Activated CD4-positive, alpha-beta T cell treated with anti-CD3 and anti-CD28 coated beads for 24 hours (primary cell): ENCODE measurements at regions not wholly inside any gene's neighbourhood (a gene's known extent, or its start where the extent isn't known, plus 50 kb on each side); places are given as distances from the start of the nearest gene placed in this dataset.

Source experiments
- DNase-seq, 2 donors: peaks; one replicate each; pipeline ENCODE4 v3.0.0-alpha.2; 2020; ENCODE audit warnings: low read depth in 2 of 2

DNA sequence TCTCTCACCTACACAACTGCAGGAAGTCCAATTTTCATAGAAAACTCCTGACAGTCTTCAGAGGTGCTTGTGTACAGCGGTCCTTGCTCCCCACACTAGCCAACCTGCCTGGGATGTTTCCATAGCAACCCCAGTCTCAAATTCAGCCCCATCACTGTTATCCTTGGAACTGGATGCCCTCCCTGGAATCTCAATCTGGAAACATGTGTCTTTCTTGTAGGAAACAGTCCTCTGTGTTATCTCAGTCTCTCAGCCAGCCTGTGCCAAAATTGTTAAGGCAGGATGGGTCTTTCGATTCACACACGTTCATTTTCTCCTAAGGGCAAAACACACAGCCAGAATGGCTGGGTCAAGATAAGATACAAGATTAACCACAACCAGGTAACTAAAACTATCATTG lies 295.5 kb upstream of the RND3 start:
- DNase-seq, result no peak

DNA sequence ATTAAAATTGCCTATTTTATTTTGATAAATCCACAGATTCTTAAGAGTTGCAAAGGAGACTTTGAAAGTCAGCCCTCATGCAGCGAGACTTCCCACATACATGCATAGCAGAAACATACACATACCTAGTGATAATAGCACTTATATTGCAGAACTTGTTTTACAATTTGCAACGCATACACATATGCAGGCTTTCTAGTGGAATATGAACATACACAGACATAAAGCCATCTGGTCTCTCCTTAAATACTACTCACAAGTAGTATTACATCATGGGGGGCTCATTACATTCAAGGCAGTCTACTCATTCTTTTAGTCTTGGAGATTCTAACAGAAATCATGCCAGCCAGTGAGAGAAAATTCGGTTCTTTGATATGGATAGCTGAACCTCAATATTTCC lies 295.1 kb upstream of the RND3 start:
- no peak for DNase-seq

DNA sequence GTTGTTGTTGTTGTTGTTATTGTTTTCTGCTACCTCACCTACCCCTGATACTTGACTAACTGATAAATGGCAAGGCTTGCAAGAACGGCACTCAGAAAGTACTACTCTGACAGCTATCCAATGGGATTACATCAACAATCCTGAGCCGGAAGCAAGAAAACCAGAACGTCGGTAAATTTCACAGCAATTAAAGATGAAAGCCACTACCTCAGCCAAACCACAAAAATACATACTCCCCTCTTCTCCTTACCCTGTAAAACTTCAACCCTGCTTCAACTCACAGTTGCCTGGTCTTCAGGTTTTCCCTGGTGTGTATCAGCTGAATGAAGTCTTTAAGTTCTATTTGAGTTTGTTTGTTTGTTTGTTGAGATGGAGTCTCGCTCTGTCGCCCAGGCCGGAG lies 293.7 kb upstream of the RND3 start:
- no peak for DNase-seq

DNA sequence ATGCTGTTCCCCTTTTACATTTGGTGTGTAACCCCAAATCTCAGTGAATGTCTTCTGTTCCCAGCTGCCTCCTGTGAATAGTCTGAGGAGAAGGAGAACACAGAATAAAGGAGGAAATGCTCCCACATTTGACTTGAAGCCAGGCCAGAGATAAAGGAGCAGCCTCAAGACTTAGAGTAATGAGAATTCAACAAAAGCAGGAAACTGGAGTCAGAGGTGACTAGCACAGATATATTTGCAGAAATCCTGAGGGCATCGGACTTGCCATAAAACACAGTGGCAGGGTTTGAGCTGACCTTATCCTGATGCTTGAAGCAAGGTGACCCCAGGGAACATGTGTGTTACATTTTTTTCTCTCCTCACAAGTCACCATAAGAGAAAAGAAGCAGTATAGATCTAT lies 291.4 kb upstream of the RND3 start:
- DNase-seq, result no peak

DNA sequence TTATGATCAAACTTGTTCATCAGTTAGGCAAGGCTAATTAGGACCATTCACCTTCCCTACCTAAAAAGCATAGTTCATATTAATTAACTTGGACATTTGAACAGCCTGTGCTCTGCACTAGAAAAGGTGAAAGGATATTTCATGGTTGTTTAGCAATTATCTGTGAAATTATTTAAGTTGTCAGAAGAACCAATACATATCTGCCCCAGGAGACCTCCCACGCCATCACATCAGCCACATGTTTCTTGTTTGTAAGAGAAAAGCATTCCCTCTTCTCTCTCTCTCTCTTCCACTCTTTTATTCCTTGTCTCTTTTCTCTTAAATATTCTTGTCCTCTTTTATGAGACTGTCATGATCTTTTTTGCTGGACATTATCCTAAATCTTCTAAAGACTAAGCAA lies 282.0 kb upstream of the RND3 start:
- no peak for DNase-seq

DNA sequence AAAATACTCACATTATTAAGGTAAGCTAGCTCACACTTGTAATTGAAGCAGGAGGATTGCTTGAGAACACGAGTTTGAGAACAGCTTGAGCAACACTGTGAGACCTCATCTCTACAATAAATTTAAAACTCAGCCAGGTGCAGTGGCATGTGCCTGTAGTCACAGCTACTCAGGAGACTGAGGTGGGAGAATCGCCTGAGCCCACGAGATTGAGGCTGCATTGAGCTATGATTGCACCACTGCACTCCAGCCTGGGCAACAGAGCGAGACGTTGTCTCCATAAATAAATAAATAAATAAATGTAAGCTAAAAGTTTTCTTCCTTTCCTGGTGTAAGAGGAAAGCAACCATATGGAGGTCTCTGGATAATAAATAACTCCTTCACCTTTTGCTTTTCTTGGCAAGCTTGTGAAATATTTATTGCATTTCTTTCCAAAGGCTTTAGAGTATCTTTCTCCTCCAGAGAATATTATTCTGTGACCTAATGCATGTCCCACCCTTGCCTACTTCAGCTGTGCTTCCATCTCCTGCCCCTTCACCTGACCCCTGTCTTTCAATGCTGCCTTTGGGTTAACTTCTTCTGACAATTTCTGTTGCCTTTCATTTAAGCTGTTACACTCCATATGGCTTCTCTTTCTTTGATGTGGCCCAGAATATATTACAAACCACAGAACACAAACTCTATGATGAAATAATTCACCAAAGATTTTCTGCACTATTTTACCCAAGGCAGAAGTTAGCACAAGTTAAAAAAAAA lies 280.7 kb upstream of the RND3 start:
- DNase-seq, result no peak

DNA sequence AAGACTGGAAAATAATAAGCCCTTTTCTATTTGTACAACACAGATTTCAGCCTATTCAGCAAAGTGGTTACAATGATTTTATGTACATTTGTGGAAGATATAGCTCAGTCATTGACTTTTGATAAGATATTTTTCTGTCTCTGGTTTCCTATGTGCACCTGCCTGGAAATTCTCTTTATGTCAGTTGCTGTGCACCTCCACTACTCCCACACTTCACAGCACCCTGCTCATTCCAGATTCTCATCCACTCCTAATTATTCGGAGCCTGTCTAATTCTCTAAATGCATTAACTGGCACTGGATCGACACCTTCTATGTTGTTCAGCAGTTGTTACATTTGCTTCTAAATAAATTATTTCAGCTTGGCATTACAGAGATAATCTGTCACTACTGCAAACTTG lies 275.1 kb upstream of the RND3 start:
- DNase-seq, result no peak

DNA sequence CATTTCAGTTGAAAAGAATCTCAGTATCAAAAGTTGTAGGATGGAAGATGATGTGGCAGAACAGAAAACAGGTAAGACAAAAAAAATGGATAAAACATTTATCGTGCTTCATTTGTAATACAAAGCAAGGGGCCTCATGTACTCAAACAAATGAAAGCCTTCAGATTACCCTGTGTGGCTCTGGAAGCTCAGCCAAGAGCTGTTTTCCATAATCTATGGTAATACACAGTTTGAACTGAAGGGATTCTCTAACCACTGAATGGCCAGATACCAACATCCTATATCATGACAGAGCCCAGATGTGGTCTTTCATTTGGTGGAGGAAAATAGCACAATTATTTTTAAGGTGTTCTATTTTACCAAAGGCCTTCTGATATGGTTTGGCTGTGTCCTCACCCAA lies 272.1 kb upstream of the RND3 start:
- no peak for DNase-seq

DNA sequence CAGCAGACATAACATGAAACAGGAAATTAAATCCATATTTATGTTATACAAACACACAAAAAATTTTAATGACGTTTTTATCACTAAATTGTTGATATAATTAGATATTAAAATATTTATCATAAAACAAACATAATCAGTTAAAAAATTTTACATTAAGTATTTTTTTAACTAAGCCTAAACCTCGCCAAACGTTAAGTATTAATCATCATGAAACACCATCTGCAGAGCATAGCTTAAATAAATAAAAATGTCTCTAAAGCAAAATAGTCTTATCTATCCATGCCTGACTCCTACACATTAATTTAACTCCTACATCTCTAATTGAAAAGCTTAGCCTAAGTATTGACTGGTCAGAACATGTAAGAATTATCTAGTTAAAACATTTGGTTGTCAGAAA lies 271.6 kb upstream of the RND3 start:
- DNase-seq, result no peak

DNA sequence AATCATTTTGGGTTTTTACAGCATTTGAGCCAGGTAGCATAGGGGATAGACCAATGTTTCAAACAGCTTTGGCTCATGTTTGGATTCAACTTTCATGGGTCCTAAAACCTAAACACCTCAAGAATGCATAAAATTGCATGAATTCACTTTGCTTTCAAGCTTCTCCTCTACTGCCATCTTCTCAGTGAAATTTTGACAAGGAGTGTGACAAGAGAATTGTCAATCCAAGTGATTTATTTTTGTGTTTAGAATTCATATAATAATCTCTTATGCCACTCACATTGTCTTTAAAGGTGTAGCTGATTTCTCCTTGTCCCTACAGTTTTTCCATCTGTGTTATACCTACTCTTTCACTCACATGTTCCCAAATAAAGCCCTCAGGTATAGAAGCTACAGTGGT lies 264.8 kb upstream of the RND3 start:
- no peak for DNase-seq

DNA sequence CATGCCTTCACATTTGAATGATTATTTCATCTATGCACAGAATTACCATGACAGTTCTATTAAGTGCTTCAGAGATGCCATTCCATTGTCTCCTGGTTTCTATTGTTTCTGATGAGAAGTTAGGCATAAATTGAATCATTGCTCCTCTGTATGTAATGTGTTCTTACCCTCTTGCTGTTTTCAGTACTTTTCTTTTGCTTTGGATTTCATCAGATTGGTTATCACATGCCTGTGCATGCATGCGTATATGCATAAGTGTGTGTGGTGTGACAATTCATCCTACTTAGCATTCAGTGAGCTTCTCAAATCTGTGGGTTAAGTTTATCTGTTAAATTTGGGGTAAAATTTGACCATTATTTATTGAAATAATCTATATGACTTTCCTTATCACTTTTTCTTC lies 263.3 kb upstream of the RND3 start:
- DNase-seq, result no peak

DNA sequence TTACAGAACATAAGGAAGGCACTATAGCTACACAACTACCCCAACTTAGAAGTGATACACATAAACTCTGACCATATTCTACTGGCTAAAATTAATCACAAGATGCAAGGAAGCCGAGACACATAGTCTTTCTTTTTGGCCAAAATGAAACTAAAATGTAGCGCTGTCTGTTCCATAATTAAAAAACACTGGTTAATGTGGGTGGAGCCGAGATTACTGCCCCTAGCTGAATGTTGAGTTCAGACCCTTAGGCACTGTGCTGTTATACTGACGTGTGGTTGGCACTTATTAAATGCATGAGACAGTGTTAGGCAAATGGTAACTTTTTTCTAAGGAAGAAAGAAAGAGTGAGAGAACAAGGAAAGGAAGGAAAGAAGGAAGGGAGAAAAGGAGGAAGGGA lies 254.6 kb upstream of the RND3 start:
- DNase-seq, result no peak

DNA sequence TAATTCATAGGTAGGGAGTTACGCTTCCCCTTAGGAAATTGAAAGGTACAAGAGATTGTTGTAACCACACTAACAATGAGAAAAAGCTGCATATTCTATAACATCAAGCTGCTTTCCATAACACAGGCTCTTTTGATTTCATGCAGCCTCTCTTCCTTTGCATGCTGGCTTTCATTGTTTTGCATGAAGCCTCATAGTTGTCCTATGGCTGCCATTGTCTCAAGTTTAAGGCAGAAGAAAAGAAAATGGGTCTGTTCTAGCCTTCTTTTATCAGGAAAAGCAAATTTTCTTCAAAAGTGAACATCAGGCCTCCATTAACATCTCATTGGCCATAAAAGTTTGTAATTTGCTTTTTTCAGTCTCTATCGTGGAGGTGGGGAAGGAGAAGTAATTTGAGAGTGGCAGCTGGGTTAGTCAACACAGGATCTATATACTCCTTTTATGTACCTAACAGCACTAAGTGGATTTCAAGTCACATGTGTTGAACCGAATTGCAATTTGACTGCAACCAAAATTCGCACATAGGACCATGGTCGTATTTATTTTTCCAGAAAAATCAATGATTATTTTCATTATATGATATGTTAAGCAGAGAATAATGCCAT lies 248.5 kb upstream of the RND3 start:
- DNase-seq, result no peak

DNA sequence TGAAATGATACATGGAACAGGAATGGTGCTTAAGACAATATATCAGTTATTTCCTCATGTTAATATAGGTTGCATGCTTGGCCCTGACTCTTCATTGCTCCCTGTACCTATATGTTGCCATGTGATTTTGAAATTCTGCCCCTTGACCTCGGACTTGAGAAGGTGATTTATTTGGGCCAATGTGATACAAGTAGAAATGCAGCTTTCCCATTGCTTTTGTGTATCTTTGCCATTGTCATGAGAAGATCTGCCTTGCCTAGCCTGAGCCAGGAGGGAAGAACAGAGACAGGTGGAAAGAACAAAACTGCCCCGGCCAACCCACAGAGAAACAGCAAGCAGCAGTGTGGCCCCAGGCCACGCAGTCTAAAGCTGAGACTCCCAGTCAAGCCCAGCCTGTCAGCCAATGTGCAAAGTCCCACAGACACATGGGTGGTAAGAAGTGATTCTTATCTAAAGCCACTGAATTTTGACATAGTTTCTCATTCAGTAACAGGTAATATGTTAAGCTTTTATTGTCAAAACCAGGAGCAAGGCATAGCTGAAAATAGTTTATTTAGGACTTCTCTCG lies 245.7 kb upstream of the RND3 start:
- DNase-seq, result no peak

DNA sequence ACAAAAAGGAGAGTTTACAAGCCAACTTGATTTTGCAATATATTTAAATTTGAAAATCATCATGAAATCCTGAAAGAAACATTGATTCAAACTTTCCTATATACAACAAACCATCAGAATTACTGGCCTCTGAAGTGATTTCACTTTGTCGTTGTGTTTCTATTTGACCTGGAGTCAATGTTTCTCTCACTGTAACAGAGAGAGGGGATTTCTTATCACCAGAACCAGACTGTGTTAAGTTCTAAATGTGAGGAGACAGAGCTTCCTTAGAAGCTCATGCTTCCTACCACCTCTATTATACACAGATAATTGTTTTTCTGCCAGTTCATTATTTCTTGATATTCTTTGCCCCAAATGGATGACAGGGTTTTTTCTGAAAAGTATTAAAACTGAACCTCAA lies 245.0 kb upstream of the RND3 start:
- DNase-seq, result no peak

DNA sequence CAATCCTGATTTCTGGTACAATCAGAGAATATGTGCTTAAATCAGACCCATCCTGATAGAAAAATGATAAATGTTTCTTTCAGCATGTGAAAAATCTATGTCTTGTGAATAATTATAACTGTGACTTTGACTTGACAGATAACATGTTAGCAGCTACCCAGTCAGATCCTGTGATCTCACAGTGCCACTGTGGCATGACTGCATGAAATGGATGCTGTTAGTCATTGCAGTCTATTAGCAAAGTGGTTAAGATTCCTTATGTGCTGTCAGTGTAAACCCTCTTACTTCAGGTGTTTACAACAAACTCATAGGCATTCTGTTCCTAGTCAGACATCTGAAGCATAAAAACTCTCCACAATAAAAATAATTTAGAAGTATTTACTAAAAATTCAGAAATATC lies 244.6 kb upstream of the RND3 start:
- DNase-seq, result no peak

DNA sequence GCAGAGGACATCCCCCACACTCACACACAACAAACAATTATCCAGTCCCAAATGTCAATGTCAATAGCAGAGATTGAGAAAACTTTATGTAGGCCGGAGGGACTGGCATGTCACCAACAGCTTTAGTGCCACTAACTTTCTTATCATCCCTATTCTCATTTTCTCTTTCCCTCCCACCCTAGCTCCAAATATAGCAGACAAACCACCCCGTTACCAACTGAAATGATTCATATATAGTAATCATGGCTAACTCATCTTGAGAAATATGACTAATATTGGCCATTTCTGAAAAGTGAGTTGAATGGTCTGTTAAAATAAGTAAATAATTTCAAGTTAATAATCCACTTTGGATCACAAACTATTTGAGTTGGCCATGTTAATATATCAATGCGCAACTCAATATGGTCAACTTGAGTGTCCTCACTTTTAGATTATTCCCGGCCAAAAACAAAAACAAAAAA lies 242.1 kb upstream of the RND3 start:
- DNase-seq, result no peak

DNA sequence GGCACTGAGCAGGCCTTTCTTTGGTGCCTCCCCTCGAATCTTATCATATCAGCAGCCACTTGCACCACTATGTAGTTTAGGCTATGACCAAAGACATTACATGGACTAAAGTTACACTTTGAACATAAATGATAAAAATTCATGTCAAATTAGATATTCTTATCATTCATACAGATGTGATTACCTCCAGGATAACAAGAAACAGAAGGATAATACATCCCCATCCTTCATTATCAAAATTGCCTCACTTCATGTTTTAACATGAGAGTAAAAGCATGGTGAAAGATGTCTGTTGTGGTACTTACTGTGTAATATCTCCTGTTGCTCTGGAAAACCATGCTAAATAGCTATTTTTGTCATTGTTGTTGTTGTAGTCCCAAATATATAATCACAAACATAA lies 230.8 kb upstream of the RND3 start:
- DNase-seq, result no peak

DNA sequence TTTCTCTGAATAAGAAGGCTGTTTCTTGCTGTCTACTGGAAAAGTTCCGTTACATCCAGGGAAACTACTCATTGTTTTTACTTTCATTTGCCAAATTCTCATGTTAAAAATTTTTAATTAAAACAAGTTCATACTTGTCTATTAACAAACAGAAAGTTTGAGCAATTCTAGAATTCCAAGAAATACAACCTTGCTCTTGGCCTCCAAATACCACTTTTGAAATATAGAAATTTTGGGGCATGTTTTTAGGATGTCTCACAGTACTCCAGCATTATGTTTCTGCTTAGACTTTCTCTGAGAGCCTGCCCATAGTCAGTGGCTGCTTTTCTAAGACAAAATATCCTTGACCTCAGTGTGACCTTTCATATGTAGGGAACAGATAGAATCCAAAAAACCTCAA lies 228.7 kb upstream of the RND3 start:
- no peak for DNase-seq

DNA sequence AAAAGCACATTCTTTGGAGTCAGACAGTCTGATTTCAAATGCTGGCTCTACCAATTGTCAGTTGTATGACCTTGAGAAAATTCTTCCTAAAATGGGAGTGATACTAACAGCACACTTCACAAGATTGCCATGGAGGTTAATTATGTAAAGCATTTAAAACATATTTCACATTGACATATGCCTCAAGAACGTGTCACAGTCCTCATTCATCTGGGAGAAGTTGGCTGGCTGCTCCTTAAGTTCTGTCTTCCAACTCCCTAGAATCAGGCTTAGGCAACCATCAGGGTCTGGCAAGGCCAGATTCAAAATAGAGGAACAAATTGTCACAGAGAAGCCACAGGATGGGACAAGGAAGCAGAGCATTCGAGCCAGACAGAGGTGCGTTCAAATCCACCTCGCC lies 228.0 kb upstream of the RND3 start:
- no peak for DNase-seq

DNA sequence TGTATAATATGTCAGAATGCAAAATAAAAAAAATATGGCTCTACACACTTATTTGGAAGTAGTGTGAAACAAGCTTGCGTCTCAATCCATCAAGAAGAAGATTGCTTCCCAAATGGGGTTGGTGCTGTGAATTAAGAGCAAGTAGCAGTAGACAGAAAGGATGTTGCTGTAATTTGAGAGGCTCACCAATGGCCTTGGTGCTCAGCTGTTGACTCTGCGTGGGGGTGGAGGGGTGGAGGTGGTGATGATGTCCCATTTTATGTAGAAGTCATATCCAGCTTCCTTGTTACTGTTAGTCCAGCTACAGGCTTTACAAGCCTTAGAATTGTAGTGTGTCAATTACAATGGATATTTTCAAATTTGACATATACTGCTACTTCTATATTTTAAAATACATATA lies 223.4 kb upstream of the RND3 start:
- no peak for DNase-seq

DNA sequence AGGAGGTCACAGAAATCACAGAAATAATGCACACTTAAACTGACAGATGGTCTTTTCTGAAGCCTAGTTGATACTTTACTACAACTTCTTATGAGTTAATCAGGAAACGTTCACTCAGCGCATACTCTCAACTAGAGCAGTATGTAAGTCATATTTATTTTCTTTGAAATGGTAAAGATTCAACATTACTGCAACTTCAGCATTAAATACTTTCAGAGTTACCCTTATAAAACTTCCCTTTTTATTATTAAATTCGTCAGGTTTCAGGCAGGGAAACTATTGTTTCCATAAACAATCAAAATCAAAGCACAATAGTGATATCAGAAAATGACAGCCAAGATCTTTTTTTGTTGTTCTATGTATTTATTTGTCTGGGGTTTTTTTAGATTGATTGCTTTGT lies 222.6 kb upstream of the RND3 start:
- DNase-seq, result no peak

DNA sequence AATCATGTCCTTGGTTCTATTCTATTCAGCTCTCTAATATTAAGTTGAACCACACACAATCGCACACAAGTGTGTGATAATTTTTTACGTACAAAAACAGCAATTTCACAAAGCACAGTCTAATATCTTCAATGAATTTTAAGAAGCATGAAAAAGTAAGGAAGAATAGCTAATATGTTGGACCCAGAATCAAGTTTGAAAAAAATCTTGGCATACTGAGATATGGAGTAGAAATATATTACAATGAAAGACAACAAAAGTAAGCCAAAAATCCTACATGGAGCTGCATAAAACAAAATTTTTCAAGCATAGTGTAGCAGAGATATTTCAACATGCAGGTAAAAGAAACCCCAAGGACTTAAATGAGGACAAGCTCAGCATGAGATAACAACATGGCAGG lies 219.1 kb upstream of the RND3 start:
- DNase-seq, result no peak

DNA sequence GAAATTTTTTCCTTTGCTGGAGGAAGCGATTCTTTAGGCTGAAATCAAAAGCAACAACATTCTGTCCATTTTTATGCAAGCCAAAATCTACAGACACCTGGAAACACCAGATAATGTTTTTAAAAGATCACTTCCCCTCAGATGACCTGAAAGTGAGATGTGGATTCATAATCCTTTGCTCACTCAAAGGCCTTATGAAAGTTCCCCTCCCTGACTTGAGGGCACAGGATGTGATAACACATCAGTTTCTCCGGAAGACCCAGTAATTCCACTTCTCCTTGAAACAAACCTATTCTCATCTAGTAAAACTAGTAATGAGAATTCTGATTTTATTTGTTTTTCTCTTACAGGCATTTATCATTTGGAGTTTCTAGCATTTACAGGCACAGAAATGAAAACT lies 218.3 kb upstream of the RND3 start:
- no peak for DNase-seq
